HepG2 (cell line): ENCODE measurements at regions not wholly inside any gene's neighbourhood (a gene's known extent, or its start where the extent isn't known, plus 50 kb on each side); places are given as distances from the start of the nearest gene placed in this dataset.
"Not testable (repeated sequence)": the region's sequence is repeated elsewhere in the genome, so short reads cannot be mapped to it uniquely, and the experiment has no call there.

Experiments
- ATAC-seq: fragments of 200-7000 bp; cut with Tn5 transposase; 3 replicates; pipeline ENCODE4 v1.9.1; 2020; ENCODE audit warnings: mild to moderate bottlenecking, moderate library complexity
- BruUV-seq: library from RNA; stranded (reverse); fragments of 400-500 nt; replicated peaks from 2 replicates; lab custom pipeline; 2021; lab: Mats Ljungman, UMichigan
- CTCF ChIA-PET: fragments of 300-600 bp; formaldehyde crosslinking; extraction: SDS; loops from one replicate; lab custom pipeline; 2021; ENCODE audit warnings: low total read pairs, inconsistent platforms, low intra/inter-chr PET ratio; lab: Yijun Ruan, JAX
- POLR2A ChIA-PET: fragments of 350-600 bp; sonication (Branson Sonifier 250); formaldehyde crosslinking; loops from one replicate; lab custom pipeline; 2020; ENCODE audit warnings: antibody characterized with exemption, inconsistent platforms; lab: Yijun Ruan, JAX
- DNase-seq: peaks from one replicate; pipeline ENCODE4 v3.0.0-alpha.2; 2015; ENCODE audit warnings: low spot score
- FAIRE-seq: peaks from 3 replicates; lab custom pipeline; 2011; peaks lifted over from hg19 to GRCh38; lab: Jason Lieb, UNC
- H2AFZ ChIP-seq: one replicate; pipeline ENCODE4 v1.6.1; 2011; ENCODE audit warnings: low read length, inconsistent platforms
- H3K27ac ChIP-seq: fragments of 300-600 bp; 3 replicates; pipeline ENCODE4 v1.8.0; 2011; ENCODE audit warnings: mixed run types, mild to moderate bottlenecking, mixed read lengths, low read length, inconsistent platforms; ENCODE audit not compliant: insufficient read depth; ENCODE audit errors: extremely low read length
- H3K27me3 ChIP-seq, 2 experiments: fragments of 200-600 bp in 1 of 2; 2 replicates in 1 of 2; 3 replicates in 1 of 2; pipeline versions ENCODE4 v1.6.0 to v1.8.0; 2011; ENCODE audit warnings: low read length in 2 of 2, mild to moderate bottlenecking in 2 of 2, moderate library complexity in 2 of 2, inconsistent platforms in 1 of 2; ENCODE audit not compliant: insufficient read depth in 2 of 2, control insufficient read depth in 1 of 2
- H3K36me3 ChIP-seq, 2 experiments: fragments of 200-600 bp in 1 of 2; replicated peaks in 1 of 2; 2 replicates in 1 of 2; 3 replicates in 1 of 2; pipeline versions ENCODE4 v1.5.1 to v1.8.0; 2011; ENCODE audit warnings: low read length in 2 of 2, inconsistent platforms in 1 of 2; ENCODE audit not compliant: insufficient read depth in 2 of 2, control insufficient read depth in 1 of 2
- H3K4me1 ChIP-seq: 2 replicates; pipeline ENCODE4 v1.5.1; 2012; ENCODE audit warnings: low read length, inconsistent platforms; ENCODE audit not compliant: insufficient read depth
- H3K4me2 ChIP-seq: 2 replicates; pipeline ENCODE4 v1.6.0; 2011; ENCODE audit warnings: low read depth, low read length, inconsistent platforms
- H3K4me3 ChIP-seq, 3 experiments: fragments of 200-600 bp in 1 of 3; sonication (generic), shearing (Covaris generic) in 1 of 3; replicated peaks in 1 of 3; 2 replicates each; pipeline ENCODE4 v1.5.1; 2011 to 2016; ENCODE audit warnings: low read length in 3 of 3, inconsistent platforms in 2 of 3, low read depth in 2 of 3, mild to moderate bottlenecking in 2 of 3, control low read depth in 1 of 3, mixed read lengths in 1 of 3; ENCODE audit not compliant: insufficient read depth in 1 of 3
- H3K79me2 ChIP-seq: one replicate; pipeline ENCODE4 v1.6.1; 2011; ENCODE audit warnings: low read length, inconsistent platforms; ENCODE audit not compliant: insufficient read depth
- H3K9ac ChIP-seq: 2 replicates; pipeline ENCODE4 v1.6.0; 2011; ENCODE audit warnings: mild to moderate bottlenecking, low read depth, low read length, inconsistent platforms; ENCODE audit not compliant: insufficient read depth
- H3K9me3 ChIP-seq: 2 replicates; pipeline ENCODE4 v1.5.1; 2012; ENCODE audit warnings: mild to moderate bottlenecking, low read length
- H4K20me1 ChIP-seq: 2 replicates; pipeline ENCODE4 v1.6.0; 2011; ENCODE audit warnings: inconsistent platforms, mild to moderate bottlenecking, low read length, moderate library complexity; ENCODE audit not compliant: insufficient read depth
- AGO1 ChIP-seq: fragments of 200-400 bp; formaldehyde crosslinking; IDR thresholded peaks from 2 replicates; pipeline ENCODE4 v1.6.1; 2017; ENCODE audit warnings: mild to moderate bottlenecking, low read depth, low read length, moderate library complexity; ENCODE audit not compliant: poor library complexity, severe bottlenecking
- ARNTL ChIP-seq: sonication (generic); formaldehyde crosslinking; IDR thresholded peaks from 2 replicates; pipeline ENCODE4 v1.4.0; 2020; ENCODE audit warnings: mild to moderate bottlenecking, missing genetic modification reagents
- CEBPG ChIP-seq: IDR thresholded peaks from 2 replicates; pipeline ENCODE4 v1.6.1; 2016
- CEBPZ ChIP-seq: IDR thresholded peaks from 2 replicates; pipeline ENCODE4 v1.6.1; 2012; ENCODE audit warnings: low read length, improper control_type of control experiment
- FOXA1 ChIP-seq, 2 experiments: fragments of 450-650 bp in 1 of 2; sonication (generic) in 1 of 2; formaldehyde crosslinking in 1 of 2; IDR thresholded peaks; 2 replicates each; pipeline versions ENCODE4 v1.4.0 to v1.6.1; 2016 to 2020; ENCODE audit warnings: missing genetic modification reagents in 1 of 2
- IKZF5 ChIP-seq: IDR thresholded peaks from 2 replicates; pipeline ENCODE4 v1.6.1; 2018; ENCODE audit warnings: missing genetic modification reagents, mild to moderate bottlenecking, missing compliant biosample characterization
- REXO4 ChIP-seq: sonication (generic); formaldehyde crosslinking; IDR thresholded peaks from 2 replicates; pipeline ENCODE4 v1.8.0; 2022; ENCODE audit warnings: missing genetic modification reagents, mild to moderate bottlenecking, borderline replicate concordance
- SP2 ChIP-seq: sonication (generic); formaldehyde crosslinking; IDR thresholded peaks from 2 replicates; pipeline ENCODE4 v1.5.1; 2020; ENCODE audit warnings: mild to moderate bottlenecking, missing genetic modification reagents
- TAF15 ChIP-seq: fragments of 200-400 bp; formaldehyde crosslinking; IDR thresholded peaks from one replicate; pipeline ENCODE4 v1.6.1; 2018; ENCODE audit warnings: mild to moderate bottlenecking, low read depth, low read length; ENCODE audit not compliant: poor library complexity, severe bottlenecking
- ZMYM2 ChIP-seq: sonication (generic); formaldehyde crosslinking; IDR thresholded peaks from 2 replicates; pipeline ENCODE4 v1.8.0; 2022; ENCODE audit warnings: mild to moderate bottlenecking, missing genetic modification reagents
- ZNF547 ChIP-seq: sonication (generic); formaldehyde crosslinking; IDR thresholded peaks from 2 replicates; pipeline ENCODE4 v1.5.1; 2020; ENCODE audit warnings: mild to moderate bottlenecking, missing genetic modification reagents
- ZNF567 ChIP-seq: sonication (generic); formaldehyde crosslinking; IDR thresholded peaks from 2 replicates; pipeline ENCODE4 v1.8.1; 2023; ENCODE audit warnings: mild to moderate bottlenecking, missing genetic modification reagents, borderline replicate concordance
- ZNF619 ChIP-seq: sonication (generic); formaldehyde crosslinking; IDR thresholded peaks from 2 replicates; pipeline ENCODE4 v1.4.0; 2020; ENCODE audit warnings: mild to moderate bottlenecking, missing genetic modification reagents
- ZNF660 ChIP-seq: sonication (generic); formaldehyde crosslinking; IDR thresholded peaks from 2 replicates; pipeline ENCODE4 v1.5.1; 2020; ENCODE audit warnings: mild to moderate bottlenecking, low read depth, missing genetic modification reagents, borderline replicate concordance
- WGBS: methylation state at CpG from one replicate; pipeline ENCODE4 v1.1.6; 2017; ENCODE audit warnings: low lambda C conversion rate; 5-methylcytosine and 5-hydroxymethylcytosine counted together
- in situ Hi-C: cut with HindIII; loops from 2 replicates; pipeline ENCODE4 v1.10.0; 2017; ENCODE audit warnings: low pct_unique_long_range_greater_than_20kb; ENCODE audit not compliant: extremely low pct_ligation_motif_present
- intact Hi-C: fragments of 100-400 bp; cut with micrococcal nuclease; formaldehyde crosslinking; loops from one replicate; pipeline ENCODE4 v1.10.0; 2022; ENCODE audit not compliant: unreplicated experiment

- H3K79me2 ChIP-seq, result no peaks in the 10 kb centered on the region
- WGBS, result 15% methylated on average over 2 of the region's 2 CpGs
- FAIRE-seq, result no peak
- POLR2A ChIA-PET, result no interaction called here
- H3K27me3 ChIP-seq, result no peaks in the 10 kb centered on the region
- no peaks in the 10 kb centered on the region for H3K36me3 ChIP-seq
- intact Hi-C loops, result no loop called here
- H2AFZ ChIP-seq, result no peak overlapping the region
- CTCF ChIA-PET, result no interaction called here
- no peaks in the 10 kb centered on the region for H4K20me1 ChIP-seq
- BruUV-seq, result no TSS peak
- no peak for TF ChIP-seq IKZF5 (CRISPR knock-in tag)
- TF ChIP-seq ZMYM2, result no peak
- TF ChIP-seq AGO1, result no peak
- TF ChIP-seq CEBPZ, result no peak
- TF ChIP-seq TAF15, result no peak
- no peak for TF ChIP-seq CEBPG (CRISPR knock-in tag)
- TF ChIP-seq ZNF660 (CRISPR knock-in tag), result no peak
- no peak for TF ChIP-seq REXO4 (CRISPR knock-in tag)
- no peak for TF ChIP-seq SP2 (CRISPR knock-in tag)
- TF ChIP-seq ZNF619 (CRISPR knock-in tag), result no peak
- TF ChIP-seq FOXA1 (IDR thresholded peaks at IDR 0.05), result no peak
- TF ChIP-seq FOXA1 (CRISPR knock-in tag; IDR thresholded peaks at IDR 0.05), result no peak
- no peak for TF ChIP-seq ZNF547 (CRISPR knock-in tag)
- TF ChIP-seq ZNF567 (CRISPR knock-in tag), result no peak
- no peak for TF ChIP-seq ARNTL (CRISPR knock-in tag)
- H3K27ac ChIP-seq, result no peak overlapping the region
- no peak overlapping the region for H3K9ac ChIP-seq
- in situ Hi-C loops, result no loop called here
- no peak overlapping the region for H3K4me3 ChIP-seq
- DNase-seq, result no peak
- H3K9me3 ChIP-seq, result no peaks in the 10 kb centered on the region
- H3K4me2 ChIP-seq, result no peak overlapping the region
- no peak for ATAC-seq
- no peaks in the 10 kb centered on the region for H3K4me1 ChIP-seq
Measured at GRCh38 chr2:180819106-180819505, 161.3 kb upstream of the UBE2E3 start.

- H3K9me3 ChIP-seq, H3K9ac ChIP-seq, FAIRE-seq, DNase-seq, H3K4me2 ChIP-seq, BruUV-seq, CTCF ChIA-PET, POLR2A ChIA-PET, H3K79me2 ChIP-seq, H3K4me3 ChIP-seq, in situ Hi-C loops, H4K20me1 ChIP-seq, H3K4me1 ChIP-seq, H3K27ac ChIP-seq, H3K27me3 ChIP-seq, ATAC-seq, intact Hi-C loops, H2AFZ ChIP-seq, H3K36me3 ChIP-seq: not testable (repeated sequence)
- 60% methylated on average over 11 of the region's 11 CpGs for WGBS
Measured at GRCh38 chr2:180818700-180819099, 161.7 kb upstream of the UBE2E3 start.
